ENCODE measurements at regions not wholly inside any gene's neighbourhood (a gene's known extent, or its start where the extent isn't known, plus 50 kb on each side); places are given as distances from the start of the nearest gene placed in this dataset.

GRCh38 chr4:18192901-18193300 is 171.3 kb upstream of the LCORL start:
- Mint-ChIP-seq H3K4me3 (ENCODE audit: unreplicated experiment) (no peak overlapping the region), H3K27ac (ENCODE audit: unreplicated experiment) (no peak overlapping the region), H3K9me3 (ENCODE audit: unreplicated experiment) (no peaks in the 10 kb centered on the region), H3K36me3 (ENCODE audit: low read depth, unreplicated experiment) (no peaks in the 10 kb centered on the region), H3K27me3 (ENCODE audit: unreplicated experiment) (peaks cover 2% of the 10 kb centered on the region), H3K4me1 (ENCODE audit: unreplicated experiment) (no peaks in the 10 kb centered on the region)
- TF ChIP-seq CTCF (IDR thresholded peaks at IDR 0.05; ENCODE audit: unreplicated experiment): no peak
- DNase-seq (ENCODE audit: low spot score): no peak

- no peak for TF ChIP-seq CTCF (IDR thresholded peaks at IDR 0.05; ENCODE audit: unreplicated experiment)
- no peaks in the 10 kb centered on the region for H3K36me3 Mint-ChIP-seq (ENCODE audit: low read depth, unreplicated experiment)
- no peaks in the 10 kb centered on the region for H3K9me3 Mint-ChIP-seq (ENCODE audit: unreplicated experiment)
- no peak overlapping the region for H3K27ac Mint-ChIP-seq (ENCODE audit: unreplicated experiment)
- no peak overlapping the region for H3K4me3 Mint-ChIP-seq (ENCODE audit: unreplicated experiment)
- H3K27me3 Mint-ChIP-seq (ENCODE audit: unreplicated experiment): no peaks in the 10 kb centered on the region
- no peak for DNase-seq (ENCODE audit: low spot score)
- no peaks in the 10 kb centered on the region for H3K4me1 Mint-ChIP-seq (ENCODE audit: unreplicated experiment)
Observed at GRCh38 chr4:18185491-18185890, 163.9 kb upstream of the LCORL start.

- H3K27ac Mint-ChIP-seq (ENCODE audit: unreplicated experiment): no peak overlapping the region
- H3K36me3 Mint-ChIP-seq (ENCODE audit: low read depth, unreplicated experiment): no peaks in the 10 kb centered on the region
- H3K27me3 Mint-ChIP-seq (ENCODE audit: unreplicated experiment): no peaks in the 10 kb centered on the region
- DNase-seq (ENCODE audit: low spot score): no peak
- no peaks in the 10 kb centered on the region for H3K9me3 Mint-ChIP-seq (ENCODE audit: unreplicated experiment)
- TF ChIP-seq CTCF (IDR thresholded peaks at IDR 0.05; ENCODE audit: unreplicated experiment): no peak
- no peak overlapping the region for H3K4me3 Mint-ChIP-seq (ENCODE audit: unreplicated experiment)
- no peaks in the 10 kb centered on the region for H3K4me1 Mint-ChIP-seq (ENCODE audit: unreplicated experiment)
Observed at GRCh38 chr4:18180892-18181291, 159.3 kb upstream of the LCORL start.

- Mint-ChIP-seq H3K9me3 (ENCODE audit: unreplicated experiment) (no peaks in the 10 kb centered on the region), H3K27ac (ENCODE audit: unreplicated experiment) (no peak overlapping the region), H3K27me3 (ENCODE audit: unreplicated experiment) (no peaks in the 10 kb centered on the region), H3K36me3 (ENCODE audit: low read depth, unreplicated experiment) (no peaks in the 10 kb centered on the region), H3K4me3 (ENCODE audit: unreplicated experiment) (no peak overlapping the region), H3K4me1 (ENCODE audit: unreplicated experiment) (no peaks in the 10 kb centered on the region)
- TF ChIP-seq CTCF (IDR thresholded peaks at IDR 0.05; ENCODE audit: unreplicated experiment): no peak
- DNase-seq (ENCODE audit: low spot score): no peak
Observed at GRCh38 chr4:18180122-18180521, 158.6 kb upstream of the LCORL start.

GRCh38 chr4:18171896-18172295 is 150.3 kb upstream of the LCORL start:
- no peak for TF ChIP-seq CTCF (IDR thresholded peaks at IDR 0.05; ENCODE audit: unreplicated experiment)

More at GRCh38 chr4:18171896-18172295, 150.3 kb upstream of the LCORL start:
- no peaks in the 10 kb centered on the region for H3K4me1 Mint-ChIP-seq (ENCODE audit: unreplicated experiment)
- no peak for DNase-seq (ENCODE audit: low spot score)
- H3K27ac Mint-ChIP-seq (ENCODE audit: unreplicated experiment): no peak overlapping the region
- no peak overlapping the region for H3K4me3 Mint-ChIP-seq (ENCODE audit: unreplicated experiment)
- no peaks in the 10 kb centered on the region for H3K9me3 Mint-ChIP-seq (ENCODE audit: unreplicated experiment)
- no peaks in the 10 kb centered on the region for H3K36me3 Mint-ChIP-seq (ENCODE audit: low read depth, unreplicated experiment)
- H3K27me3 Mint-ChIP-seq (ENCODE audit: unreplicated experiment): no peaks in the 10 kb centered on the region

Data from endothelial cell (in vitro differentiated cells).